Ovary (tissue), 3 donors: ENCODE measurements at regions not wholly inside any gene's neighbourhood (a gene's known extent, or its start where the extent isn't known, plus 50 kb on each side); places are given as distances from the start of the nearest gene placed in this dataset.

Experiments
- EP300 ChIP-seq: sonication (generic); formaldehyde crosslinking; IDR thresholded peaks from one replicate; pipeline ENCODE4 v1.6.1; 2017; ENCODE audit warnings: antibody characterized with exemption
- POLR2A ChIP-seq: fragments of 450-650 bp; IDR thresholded peaks from one replicate; pipeline ENCODE4 v1.6.1; 2017; ENCODE audit warnings: antibody characterized with exemption, mild to moderate bottlenecking, moderate library complexity
- TF ChIP-seq, protein P1 (sequence below), 3 donors: fragments of 450-650 bp in 2 of 3; fragments of 200-600 bp in 1 of 3; IDR thresholded peaks; one replicate each; pipeline versions ENCODE4 v1.5.1 to v1.8.0; 2016 to 2022; ENCODE audit warnings: antibody characterized with exemption in 3 of 3, mild to moderate bottlenecking in 1 of 3
- donor health status: DM: no; HTN: no; CAD: no.

DNA sequence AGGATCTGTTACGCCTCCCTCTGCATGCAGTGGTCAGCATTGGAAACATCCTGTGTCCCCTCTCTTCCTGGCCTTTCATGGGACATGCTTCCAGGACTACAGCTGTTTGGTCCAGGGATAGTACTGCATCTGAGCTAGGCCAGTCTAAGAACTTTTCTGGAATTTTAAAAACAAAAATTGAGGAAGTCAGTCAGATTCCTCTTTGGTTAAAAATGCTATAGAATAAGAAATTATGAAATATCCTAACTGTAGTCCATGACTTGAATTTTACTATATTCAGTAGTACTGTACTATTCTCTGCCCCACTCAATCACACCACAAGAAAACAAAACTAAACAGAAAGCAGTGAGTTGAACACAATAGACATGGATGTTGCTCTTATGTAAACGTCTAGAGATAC, 201.0 kb upstream of the CADM1 start:
- TF ChIP-seq, protein P1, sequence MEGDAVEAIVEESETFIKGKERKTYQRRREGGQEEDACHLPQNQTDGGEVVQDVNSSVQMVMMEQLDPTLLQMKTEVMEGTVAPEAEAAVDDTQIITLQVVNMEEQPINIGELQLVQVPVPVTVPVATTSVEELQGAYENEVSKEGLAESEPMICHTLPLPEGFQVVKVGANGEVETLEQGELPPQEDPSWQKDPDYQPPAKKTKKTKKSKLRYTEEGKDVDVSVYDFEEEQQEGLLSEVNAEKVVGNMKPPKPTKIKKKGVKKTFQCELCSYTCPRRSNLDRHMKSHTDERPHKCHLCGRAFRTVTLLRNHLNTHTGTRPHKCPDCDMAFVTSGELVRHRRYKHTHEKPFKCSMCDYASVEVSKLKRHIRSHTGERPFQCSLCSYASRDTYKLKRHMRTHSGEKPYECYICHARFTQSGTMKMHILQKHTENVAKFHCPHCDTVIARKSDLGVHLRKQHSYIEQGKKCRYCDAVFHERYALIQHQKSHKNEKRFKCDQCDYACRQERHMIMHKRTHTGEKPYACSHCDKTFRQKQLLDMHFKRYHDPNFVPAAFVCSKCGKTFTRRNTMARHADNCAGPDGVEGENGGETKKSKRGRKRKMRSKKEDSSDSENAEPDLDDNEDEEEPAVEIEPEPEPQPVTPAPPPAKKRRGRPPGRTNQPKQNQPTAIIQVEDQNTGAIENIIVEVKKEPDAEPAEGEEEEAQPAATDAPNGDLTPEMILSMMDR (IDR thresholded peaks at IDR 0.05) = no peak
- no peak for TF ChIP-seq POLR2A
- TF ChIP-seq EP300 = no peak
